ENCODE measurements at regions not wholly inside any gene's neighbourhood (a gene's known extent, or its start where the extent isn't known, plus 50 kb on each side); places are given as distances from the start of the nearest gene placed in this dataset.

DNA sequence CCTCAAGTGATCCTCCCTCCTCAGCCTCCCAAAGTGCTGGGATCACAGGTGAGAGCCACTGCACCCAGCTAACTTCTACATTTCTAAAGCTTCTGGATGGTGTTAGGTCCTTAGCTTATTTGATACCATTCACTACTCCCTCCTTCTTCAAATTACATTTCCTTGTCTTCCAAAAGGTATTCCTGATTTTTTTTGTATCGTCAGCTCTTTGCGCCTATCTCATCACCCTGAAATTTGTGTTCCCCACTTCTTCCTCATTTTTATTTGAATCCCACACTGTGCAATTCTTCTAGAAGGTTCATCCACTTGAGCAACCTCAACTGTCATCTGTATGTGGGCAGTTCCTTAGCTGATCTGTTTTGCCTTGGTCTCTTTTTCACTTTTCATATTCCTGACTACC, 241.8 kb upstream of the RGS6 start:
- DNase-seq: no peak

DNA sequence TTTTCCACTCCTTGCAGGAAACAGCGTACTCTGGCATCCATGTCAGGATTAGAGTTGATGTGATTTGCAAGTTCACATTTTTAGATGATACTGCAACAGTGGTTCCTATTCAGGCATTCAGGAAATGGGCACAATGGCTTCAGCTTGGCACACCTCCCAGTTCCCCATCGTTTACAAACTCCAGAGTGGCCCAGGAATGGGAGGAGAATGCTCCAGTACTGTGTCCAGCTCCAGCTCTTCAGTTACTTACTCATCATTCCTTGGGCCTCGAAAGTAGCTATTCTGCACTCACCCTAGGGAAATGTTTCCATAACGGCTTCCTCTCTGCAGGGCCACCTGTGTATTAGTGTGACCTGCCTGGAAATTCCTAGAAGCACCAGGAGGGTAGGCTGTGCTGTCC, 239.7 kb upstream of the RGS6 start:
- DNase-seq: no peak

DNA sequence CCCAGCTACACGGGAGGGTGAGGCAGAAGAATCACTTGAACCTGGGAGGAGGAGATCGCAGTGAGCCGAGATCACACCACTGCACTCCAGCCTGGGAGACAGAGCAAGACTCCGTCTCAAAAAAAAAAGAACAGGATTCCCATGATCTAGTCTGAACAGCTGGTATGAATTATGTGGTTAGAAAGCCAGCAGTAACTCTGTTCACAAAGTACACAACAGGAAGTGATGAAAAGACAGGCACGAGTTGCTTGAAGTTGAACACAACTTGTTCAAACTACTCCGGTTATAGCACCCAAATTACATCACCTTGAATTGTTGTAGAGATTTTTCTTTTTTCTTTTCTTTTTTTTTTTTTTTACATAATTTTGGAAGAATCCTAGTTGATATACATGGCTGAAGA, 238.8 kb upstream of the RGS6 start:
- DNase-seq: no peak

- no peak for DNase-seq
Measured at GRCh38 chr14:71694591-71695530, 237.4 kb upstream of the RGS6 start.

GRCh38 chr14:71695611-71696350, 236.4 kb upstream of the RGS6 start:
- DNase-seq: no peak

GRCh38 chr14:71698027-71698426, 234.2 kb upstream of the RGS6 start:
- DNase-seq: peak; percentile 41

DNA sequence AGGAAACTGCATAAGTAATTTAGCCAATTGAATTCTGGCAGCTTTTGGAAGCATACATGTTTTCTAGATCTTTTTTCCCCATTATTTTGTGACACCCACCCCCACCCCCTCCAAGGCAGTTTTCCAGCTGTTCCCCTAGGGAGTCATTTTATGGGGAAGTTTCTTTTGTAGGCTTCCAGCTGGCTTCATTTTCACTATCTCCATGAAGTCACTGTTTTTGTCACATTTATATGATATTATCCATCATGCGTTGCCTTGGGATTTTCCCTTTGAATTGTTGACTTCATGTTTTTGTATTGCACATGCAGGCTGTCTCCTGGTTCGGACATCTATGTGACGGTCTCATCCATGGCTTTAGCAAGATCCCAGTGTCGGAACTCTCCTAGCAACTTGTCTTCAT, 233.6 kb upstream of the RGS6 start:
- DNase-seq: no peak

GRCh38 chr14:71701990-71702389, 230.2 kb upstream of the RGS6 start:
- DNase-seq: no peak

GRCh38 chr14:71702786-71703185, 229.4 kb upstream of the RGS6 start:
- no peak for DNase-seq

DNA sequence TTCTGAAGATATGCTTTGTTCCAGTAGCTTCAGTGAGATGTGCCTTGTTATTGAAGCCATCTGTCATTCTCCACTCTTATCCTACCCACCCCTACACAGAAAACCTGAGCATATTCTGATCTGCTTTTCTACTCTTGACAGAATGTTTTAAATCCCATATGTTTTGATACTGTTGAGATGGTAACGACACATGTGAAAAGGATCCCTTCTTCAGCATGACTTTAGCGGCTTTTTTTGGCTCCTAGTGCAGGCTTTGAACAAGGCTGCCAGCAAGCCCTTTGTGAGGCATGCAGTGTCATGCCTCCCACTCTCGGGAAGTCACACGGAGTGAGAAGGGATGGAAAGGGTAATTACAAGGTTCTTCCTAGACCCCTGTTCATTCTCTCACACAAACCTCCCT, 228.8 kb upstream of the RGS6 start:
- DNase-seq: no peak

- no peak for DNase-seq
Measured at GRCh38 chr14:71704210-71704609, 228.0 kb upstream of the RGS6 start.

GRCh38 chr14:71705460-71705859, 226.8 kb upstream of the RGS6 start:
- DNase-seq: no peak

- DNase-seq: no peak
Measured at GRCh38 chr14:71709076-71709475, 223.2 kb upstream of the RGS6 start.

DNA sequence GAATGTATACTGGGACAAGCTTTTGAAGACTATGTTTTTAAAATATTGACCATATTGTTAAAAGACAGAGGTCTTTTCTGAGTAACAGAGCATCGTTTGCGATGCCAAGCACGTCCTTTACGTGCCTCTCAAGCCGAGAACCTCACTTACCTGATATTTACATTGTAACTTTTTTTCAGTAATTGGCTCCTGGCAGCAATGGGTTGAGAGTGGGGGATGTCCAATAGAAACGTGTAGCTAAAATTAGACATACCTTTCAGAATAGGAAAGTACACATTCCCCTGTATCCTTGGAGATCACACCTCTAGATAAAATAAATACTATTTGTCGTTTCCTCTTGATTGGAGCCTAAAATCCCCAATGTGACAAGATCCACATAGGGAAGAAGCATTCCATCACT, 222.2 kb upstream of the RGS6 start:
- no peak for DNase-seq

- no peak for DNase-seq
Measured at GRCh38 chr14:71711125-71711524, 221.1 kb upstream of the RGS6 start.

- peak; percentile 36 for DNase-seq
Measured at GRCh38 chr14:71711619-71712018, 220.6 kb upstream of the RGS6 start.

GRCh38 chr14:71712478-71712877, 219.8 kb upstream of the RGS6 start:
- DNase-seq: no peak

DNA sequence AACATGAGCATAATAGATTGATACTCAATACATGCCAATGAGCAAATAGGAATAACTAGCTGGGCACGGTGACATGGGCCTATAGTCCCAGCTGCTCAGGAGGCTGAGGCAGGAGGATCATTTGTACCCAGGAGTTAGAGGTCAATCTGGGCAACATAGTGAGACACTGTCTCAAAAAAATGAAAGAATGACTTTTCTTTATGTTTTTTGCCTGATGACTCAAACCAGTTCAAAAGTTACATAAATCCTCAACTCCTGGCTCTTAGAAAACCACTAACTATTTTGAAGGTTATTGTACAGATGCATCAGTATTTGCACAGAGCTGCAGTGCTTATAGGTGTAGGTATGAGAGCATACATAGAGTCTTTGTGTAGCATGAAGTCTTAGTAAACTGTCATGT, 219.2 kb upstream of the RGS6 start:
- no peak for DNase-seq

DNA sequence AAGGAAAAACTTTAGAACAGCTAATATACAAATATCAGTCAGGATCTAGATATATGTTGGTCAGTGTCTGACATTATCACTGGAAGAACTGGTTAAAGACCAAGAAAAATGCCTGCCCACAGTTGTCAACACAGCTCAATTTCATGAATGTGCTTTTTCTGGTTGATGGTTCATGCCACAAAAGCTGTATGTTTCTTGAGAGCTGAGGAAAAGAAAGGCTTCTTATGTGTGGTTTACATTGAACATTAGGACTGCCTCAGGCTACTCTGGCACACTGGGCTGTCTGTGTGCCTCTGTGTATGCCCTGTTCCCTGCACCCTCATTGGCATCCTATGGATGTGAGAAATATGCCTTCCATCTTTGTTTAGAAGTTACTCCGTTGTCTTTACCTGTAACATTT, 218.8 kb upstream of the RGS6 start:
- DNase-seq: no peak

GRCh38 chr14:71714225-71714624, 218.0 kb upstream of the RGS6 start:
- DNase-seq: no peak

DNA sequence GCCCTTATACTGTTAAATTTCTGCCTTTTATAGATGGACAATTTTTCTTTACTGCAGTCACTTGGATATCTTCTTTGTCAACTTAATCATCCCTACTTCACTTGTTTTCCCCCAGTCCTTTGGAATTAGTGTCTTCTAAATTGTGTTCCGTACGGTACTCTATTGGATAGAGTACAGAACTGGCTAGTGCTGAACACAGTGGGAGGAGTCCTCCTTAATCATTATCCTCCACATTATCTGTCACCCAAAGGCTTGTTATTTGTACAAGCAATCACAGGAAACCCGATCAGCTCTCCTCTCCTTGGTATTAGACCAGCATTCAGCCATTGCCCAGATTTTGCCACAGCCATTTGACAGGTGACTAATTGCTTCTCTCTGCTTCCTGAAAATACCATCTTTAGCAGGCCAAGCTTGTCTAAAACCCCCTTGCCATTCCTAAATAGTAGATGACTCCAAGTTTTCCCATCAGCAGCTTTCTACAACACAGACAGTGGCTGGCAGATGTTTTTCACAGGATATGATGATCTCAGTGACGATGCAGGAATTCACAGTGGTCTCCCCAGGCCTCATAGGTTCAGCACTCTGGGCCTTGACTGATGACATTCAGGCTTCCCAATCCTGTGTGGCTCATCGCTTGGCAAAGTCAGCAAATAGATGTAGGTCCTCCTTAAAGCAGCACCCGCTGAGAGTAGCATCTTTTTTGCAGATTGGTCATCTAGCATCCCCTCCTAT, 216.0 kb upstream of the RGS6 start:
- no peak for DNase-seq

DNA sequence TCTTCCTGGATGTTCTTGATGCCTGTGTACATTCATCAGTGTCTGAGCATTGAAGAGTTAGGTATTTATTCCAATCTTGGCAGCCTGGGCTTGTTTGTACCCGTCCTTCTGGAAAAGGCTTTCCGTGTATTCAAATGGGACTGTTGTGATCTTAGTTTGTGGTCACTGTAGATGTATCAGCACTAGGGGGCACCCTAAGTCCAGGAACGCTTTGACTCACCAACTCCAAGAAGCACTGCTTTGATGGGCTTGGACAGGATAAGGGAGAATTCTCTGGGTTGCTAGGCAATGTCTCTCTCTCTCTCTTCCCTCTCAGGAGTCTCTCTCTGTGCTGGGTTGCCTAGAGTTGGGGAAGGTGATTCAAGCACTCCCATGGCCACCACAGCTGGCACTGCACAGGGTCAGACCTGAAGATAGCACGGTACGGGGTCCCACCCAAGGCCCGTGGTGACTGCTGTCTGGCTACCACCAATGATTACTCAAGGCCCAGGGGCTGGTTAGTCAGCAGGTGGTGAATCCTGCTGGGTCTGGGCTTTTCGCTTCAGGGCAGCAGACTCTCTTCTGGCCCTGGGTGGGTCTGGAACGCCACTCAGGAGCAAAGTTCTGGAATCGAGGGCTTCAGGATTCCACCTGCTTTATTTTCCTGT, 211.1 kb upstream of the RGS6 start:
- peak; percentile 61 for DNase-seq

- no peak for DNase-seq
Measured at GRCh38 chr14:71721791-71722190, 210.4 kb upstream of the RGS6 start.

Measured in activated CD4-positive, alpha-beta T cell treated with anti-CD3 and anti-CD28 coated beads, Interleukin-2, amount 50 U/mL, for 16 hours (primary cell).